ENCODE measurements at regions not wholly inside any gene's neighbourhood (a gene's known extent, or its start where the extent isn't known, plus 50 kb on each side); places are given as distances from the start of the nearest gene placed in this dataset.
A peak's percentile ranks its signal among the peaks of the same experiment; 100 is the strongest.
"Not testable (repeated sequence)": the region's sequence is repeated elsewhere in the genome, so short reads cannot be mapped to it uniquely, and the experiment has no call there.

DNA sequence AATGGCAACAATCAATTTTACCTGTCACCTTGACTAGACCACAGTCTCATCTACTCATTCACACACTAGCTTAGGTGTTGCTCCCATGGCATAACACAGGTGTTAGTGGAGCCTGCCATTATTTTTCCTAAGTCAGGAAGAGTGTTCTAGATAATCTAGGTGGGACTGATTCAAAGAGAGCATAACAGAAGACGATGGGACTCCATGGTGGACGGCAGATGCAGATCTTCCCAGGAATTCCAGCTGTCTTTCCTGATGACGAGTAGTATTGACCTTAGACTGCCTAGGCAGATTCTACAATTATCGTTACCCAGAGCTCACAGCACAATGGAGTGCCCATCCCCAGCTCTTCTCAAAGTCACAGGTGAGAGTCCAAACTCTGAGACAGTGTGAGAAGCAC is 589.0 kb downstream of the TMEM121 start:
- no peak for TF ChIP-seq CTCF (IDR thresholded peaks at IDR 0.05; ENCODE audit: extremely low read depth, missing control alignments)
- no peak for DNase-seq (ENCODE audit: low spot score)

DNA sequence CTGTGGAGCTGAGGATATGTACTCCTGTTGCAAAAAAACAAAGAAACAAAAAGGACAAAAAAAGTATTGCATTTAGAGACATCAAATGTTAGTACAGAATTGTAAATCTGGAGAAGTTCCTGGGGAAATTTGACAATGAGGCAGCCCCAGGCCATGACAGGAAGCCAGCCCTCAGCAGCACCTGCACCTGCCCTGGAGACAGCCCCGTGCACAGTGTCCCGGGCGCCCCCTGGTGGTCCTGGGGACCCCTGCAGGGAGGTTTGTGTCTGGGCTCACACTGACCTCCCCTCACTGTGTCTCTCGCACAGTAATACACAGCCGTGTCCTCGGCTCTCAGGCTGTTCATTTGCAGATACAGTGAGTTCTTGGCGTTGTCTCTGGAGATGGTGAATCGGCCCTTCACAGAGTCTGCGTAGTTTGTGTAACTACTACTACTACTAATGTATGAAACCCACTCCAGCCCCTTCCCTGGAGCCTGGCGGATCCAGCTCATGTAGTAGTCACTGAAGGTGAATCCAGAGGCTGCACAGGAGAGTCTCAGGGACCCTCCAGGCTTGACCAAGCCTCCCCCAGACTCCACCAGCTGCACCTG is 590.1 kb downstream of the TMEM121 start:
- DNase-seq (ENCODE audit: low spot score), result not testable (repeated sequence)
- TF ChIP-seq CTCF (IDR thresholded peaks at IDR 0.05; ENCODE audit: extremely low read depth, missing control alignments), result peak; percentile 29

GRCh38 chr14:106120101-106120500 is 593.7 kb downstream of the TMEM121 start:
- no peak for TF ChIP-seq CTCF (IDR thresholded peaks at IDR 0.05; ENCODE audit: extremely low read depth, missing control alignments)
- no peak for DNase-seq (ENCODE audit: low spot score)

DNA sequence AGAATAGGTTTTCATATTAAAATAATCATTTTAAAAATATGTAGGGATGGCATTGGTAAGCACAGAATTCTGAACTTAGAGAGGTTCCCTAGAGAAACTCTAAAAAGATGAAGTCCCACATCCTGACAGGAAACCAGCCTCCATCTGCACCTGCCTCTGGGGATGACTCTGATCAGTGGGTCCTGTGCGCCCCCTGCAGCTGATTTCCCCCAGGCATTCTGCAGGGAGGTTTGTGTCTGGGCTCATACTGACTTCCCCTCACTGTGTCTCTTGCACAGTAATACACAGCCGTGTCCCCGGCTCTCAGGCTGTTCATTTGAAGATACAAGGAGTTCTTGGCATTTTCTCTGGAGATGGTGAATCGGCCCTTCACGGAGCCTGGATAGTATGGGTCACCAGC is 602.9 kb downstream of the TMEM121 start:
- TF ChIP-seq CTCF (IDR thresholded peaks at IDR 0.05; ENCODE audit: extremely low read depth, missing control alignments), result no peak
- no peak for DNase-seq (ENCODE audit: low spot score)

DNA sequence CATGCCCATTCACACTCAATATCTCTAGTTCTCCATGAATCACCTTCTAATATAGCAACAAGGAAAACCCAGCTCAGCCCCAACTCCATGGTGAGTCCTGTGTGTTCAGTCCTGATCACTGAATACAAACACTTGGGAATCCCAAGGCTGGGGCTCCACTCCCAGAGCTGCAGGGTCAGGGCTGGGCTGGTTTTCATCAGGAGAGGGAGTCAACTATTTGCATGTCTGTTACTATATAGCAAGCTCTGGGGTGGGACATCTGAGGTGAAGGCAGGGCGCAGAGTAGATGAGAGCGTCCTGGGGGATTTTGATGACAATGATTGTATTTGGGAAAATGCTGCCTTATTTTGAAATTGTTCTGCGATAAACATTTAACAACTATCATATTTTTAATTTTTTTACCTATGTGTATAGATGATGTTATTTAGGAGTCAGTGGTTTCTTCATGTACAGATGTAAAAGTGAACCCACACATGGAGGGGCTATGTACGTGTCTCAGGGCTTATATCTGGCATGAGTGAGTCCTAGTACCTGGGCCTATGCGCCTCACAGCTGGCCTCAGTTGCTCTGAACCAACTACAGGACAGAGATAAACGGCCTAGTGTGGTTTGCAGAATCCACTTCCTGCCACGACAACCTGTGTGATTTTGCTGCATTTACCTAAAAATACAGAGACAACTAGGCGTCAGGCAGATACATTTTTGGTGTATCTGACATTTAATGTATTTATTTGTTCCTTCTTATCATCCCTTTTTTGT is 603.7 kb downstream of the TMEM121 start:
- DNase-seq (ENCODE audit: low spot score), result not testable (repeated sequence)

GRCh38 chr14:106133126-106133525 is 606.7 kb downstream of the TMEM121 start:
- DNase-seq (ENCODE audit: low spot score), result not testable (repeated sequence)

GRCh38 chr14:106134886-106135285 is 608.5 kb downstream of the TMEM121 start:
- TF ChIP-seq CTCF (IDR thresholded peaks at IDR 0.05; ENCODE audit: extremely low read depth, missing control alignments), result no peak

DNA sequence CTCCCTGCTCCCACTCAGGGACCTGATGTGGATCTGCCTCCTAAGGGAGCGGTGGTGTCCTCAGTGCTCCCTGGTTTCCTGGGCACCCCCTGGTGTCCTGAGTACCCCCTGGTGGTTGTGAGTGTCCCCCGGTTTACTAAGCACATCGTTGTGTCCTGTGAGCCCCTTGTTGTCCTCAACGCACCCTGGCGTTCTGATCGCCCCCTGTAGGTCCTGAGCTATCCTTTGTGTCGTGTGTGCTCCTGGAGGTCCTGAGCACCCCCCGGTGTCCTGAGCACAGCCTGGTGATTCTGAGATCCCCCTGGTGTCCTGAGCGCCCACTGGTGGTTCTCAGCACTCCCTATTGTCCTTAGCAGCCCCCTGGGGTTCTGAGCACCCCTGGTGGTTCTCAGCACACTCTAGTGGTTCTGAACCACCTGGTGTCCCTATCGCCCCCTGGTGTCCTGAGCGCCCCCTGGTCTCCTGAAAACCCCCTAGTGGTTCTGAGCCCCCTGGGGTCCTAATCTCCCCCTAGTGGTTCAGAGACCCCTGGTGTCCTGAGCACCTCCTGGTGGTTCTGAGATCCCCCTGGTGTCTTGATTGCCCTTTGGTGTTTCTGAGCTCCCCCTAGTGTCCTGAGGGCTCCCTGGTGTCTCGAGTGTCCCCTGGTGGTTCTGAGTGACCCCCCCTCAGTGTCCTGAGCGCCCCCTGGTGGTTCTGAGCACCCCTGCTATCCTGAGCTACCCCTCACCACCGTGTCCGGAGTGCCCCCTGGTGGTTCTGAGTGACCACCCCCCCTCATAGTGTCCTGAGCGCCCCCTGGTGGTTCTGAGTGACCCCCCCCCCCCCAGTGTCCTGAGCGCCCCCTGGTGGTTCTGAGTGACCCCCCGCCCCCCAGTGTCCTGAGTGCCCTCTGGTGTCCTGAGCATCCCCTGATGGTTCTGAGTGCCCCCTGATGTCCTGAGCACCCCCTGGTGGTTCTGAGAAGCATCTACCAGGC is 615.1 kb downstream of the TMEM121 start:
- TF ChIP-seq CTCF (IDR thresholded peaks at IDR 0.05; ENCODE audit: extremely low read depth, missing control alignments), result peak; percentile 1
- DNase-seq (ENCODE audit: low spot score), result no peak

More at GRCh38 chr14:106134886-106135285, 608.5 kb downstream of the TMEM121 start:
- no peak for DNase-seq (ENCODE audit: low spot score)

- not testable (repeated sequence) for DNase-seq (ENCODE audit: low spot score)
These were observed 619.3 kb downstream of the TMEM121 start for GRCh38 chr14:106145731-106146130.

All from GM20000 (cell line).